HL-60 (cell line): ENCODE measurements at regions not wholly inside any gene's neighbourhood (a gene's known extent, or its start where the extent isn't known, plus 50 kb on each side); places are given as distances from the start of the nearest gene placed in this dataset.
"Not testable (repeated sequence)": the region's sequence is repeated elsewhere in the genome, so short reads cannot be mapped to it uniquely, and the experiment has no call there.

Experiments used
- DNase-seq, 2 experiments: peaks; one replicate each; pipeline ENCODE4 v3.0.0-alpha.2; 2010 to 2020; ENCODE audit warnings: low read depth in 1 of 2, low spot score in 1 of 2
- H3K27ac ChIP-seq: fragments of 250-450 bp; sonication (Bioruptor Pico); replicated peaks from 2 replicates; pipeline ENCODE4 v1.5.1; 2020; ENCODE audit warnings: mild to moderate bottlenecking, moderate library complexity
- H3K27me3 ChIP-seq: fragments of 250-450 bp; sonication (Bioruptor Pico); 2 replicates; pipeline ENCODE4 v1.5.1; 2021; ENCODE audit warnings: mild to moderate bottlenecking, moderate library complexity; ENCODE audit not compliant: insufficient read depth, poor library complexity, severe bottlenecking
- H3K4me3 ChIP-seq: replicated peaks from 2 replicates; pipeline ENCODE4 v1.5.1; 2011; ENCODE audit warnings: mild to moderate bottlenecking, control low read depth, low read length; ENCODE audit not compliant: insufficient read depth

DNA sequence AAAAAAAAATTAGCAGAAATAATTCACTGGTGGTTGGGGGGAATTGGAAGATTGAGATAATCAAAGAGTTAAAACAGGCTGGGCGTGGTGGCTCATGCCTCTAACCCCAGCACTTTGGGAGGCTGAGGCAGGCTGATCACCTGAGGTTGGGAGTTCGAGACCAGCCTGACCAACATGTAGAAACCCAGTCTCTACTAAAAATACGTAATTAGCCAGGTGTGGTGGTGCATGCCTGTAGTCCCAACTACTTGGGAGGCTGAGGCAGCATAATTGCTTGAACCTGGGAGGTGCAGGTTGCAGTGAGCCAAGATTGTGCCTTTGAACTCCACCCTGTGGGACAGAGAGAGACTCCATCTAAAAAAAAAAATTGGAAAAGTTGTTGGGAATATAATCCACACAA, 173.2 kb upstream of the TPTE start:
- not testable (repeated sequence) for DNase-seq, H3K27ac ChIP-seq, H3K27me3 ChIP-seq, H3K4me3 ChIP-seq

GRCh38 chr21:10354851-10355578, 166.4 kb upstream of the TPTE start:
- H3K27me3 ChIP-seq, DNase-seq: not testable (repeated sequence)

GRCh38 chr21:10359120-10359519, 162.3 kb upstream of the TPTE start:
- not testable (repeated sequence) for H3K27ac ChIP-seq, DNase-seq, H3K27me3 ChIP-seq, H3K4me3 ChIP-seq

More at GRCh38 chr21:10354851-10355578, 166.4 kb upstream of the TPTE start:
- H3K4me3 ChIP-seq, H3K27ac ChIP-seq: not testable (repeated sequence)

- DNase-seq, H3K4me3 ChIP-seq, H3K27me3 ChIP-seq, H3K27ac ChIP-seq: not testable (repeated sequence)
Observed at GRCh38 chr21:10359911-10360310, 161.5 kb upstream of the TPTE start.

DNA sequence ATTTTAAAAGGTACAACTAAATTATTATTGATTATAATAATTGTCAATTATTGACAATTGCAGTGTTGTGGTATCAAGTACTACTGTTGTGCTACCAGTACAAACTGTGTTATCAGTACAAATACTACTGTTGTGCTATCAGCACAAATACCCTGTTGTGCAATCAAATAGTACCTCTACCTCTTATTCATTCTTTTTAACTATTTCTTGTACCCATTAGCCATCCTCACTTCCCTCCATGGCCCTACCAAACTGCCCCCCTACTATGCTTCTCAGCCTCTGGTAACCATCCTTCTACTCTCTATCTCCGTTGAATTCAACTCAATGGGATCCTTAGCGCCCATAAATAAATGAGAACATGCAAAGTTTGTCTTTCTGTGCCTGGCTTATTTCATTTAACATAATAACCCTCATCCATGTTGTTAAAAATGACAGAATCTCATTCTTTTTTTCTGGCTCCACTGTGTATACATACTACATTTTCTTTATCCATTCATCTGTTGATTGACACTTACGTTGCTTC, 160.1 kb upstream of the TPTE start:
- not testable (repeated sequence) for H3K27ac ChIP-seq, H3K27me3 ChIP-seq, DNase-seq, H3K4me3 ChIP-seq

DNA sequence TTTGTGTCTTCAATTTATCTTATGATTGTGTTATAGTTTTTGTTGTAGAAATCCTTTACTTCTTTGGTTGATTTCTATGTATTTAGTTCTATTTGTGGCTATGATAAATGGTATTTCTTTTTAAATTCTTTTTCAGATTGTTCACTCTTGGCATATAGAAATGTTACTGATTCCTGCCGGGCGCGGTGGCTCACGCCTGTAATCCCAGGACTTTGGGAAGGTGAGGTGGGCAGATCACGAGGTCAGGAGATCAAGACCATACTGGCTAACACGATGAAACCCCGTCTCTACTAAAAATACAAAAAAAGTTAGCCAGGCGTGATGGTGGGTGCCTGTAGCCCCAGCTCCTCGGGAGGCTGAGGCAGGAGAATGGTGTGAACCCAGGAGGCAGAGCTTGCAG, 158.6 kb upstream of the TPTE start:
- not testable (repeated sequence) for H3K4me3 ChIP-seq, H3K27ac ChIP-seq, H3K27me3 ChIP-seq, DNase-seq

DNA sequence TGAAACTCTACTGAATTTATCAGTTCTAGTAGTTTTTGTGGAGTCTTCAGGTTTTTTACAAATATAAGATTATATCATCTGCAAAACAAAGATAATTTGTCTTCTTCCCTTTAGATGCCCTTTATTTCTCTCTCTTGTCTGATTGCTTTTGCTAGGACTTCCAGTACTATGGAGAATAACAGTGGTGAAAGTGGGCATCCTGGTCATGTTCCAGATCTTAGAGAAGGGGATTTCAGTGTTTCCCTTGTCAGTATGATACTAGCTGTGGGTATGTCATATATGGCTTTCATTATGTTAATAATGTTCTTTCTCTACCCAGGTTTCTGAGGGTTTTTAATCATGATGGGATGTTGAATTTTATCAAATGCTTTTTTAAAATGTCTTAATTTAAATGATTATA, 158.1 kb upstream of the TPTE start:
- not testable (repeated sequence) for H3K4me3 ChIP-seq, DNase-seq, H3K27me3 ChIP-seq, H3K27ac ChIP-seq

DNA sequence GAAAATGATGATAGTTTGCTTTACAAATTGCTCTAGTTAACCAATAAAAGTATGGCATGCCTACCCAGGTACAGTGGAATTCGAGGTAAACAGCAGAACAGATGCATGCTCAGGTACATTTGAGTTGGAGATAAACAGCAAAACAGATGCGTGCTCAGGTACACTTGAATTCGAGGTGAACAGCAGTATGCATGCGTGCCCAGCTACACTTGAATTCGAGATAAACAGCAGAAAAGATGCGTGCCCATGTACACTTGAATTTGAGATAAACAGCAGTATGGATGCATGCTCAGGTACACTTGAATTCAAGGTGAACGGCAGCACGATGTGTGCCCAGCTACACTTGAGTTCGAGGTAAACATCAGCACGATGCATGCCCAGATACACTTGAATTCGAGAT, 155.2 kb upstream of the TPTE start:
- H3K27me3 ChIP-seq, H3K4me3 ChIP-seq, H3K27ac ChIP-seq, DNase-seq: not testable (repeated sequence)

GRCh38 chr21:10367586-10367985, 153.8 kb upstream of the TPTE start:
- H3K4me3 ChIP-seq, H3K27me3 ChIP-seq, H3K27ac ChIP-seq, DNase-seq: not testable (repeated sequence)

- H3K27me3 ChIP-seq, H3K27ac ChIP-seq, H3K4me3 ChIP-seq, DNase-seq: not testable (repeated sequence)
Observed at GRCh38 chr21:10368323-10368798, 153.0 kb upstream of the TPTE start.

DNA sequence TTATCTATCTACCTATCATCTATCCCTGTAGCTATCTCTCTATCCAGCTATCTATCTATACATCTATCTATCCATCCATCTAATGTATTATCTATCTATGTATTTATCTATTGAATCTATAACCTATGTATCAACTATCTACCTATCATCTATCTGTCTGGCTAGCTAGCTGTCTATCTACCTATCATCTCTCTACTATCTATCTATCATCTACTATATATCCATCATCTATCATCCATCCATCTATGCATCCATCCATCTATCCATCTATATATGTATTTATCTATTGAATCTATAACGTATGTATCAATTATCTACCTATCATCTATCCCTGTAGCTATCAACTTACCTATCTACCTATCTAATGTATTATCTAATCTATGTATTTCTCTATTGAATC, 152.1 kb upstream of the TPTE start:
- H3K4me3 ChIP-seq, DNase-seq, H3K27me3 ChIP-seq, H3K27ac ChIP-seq: not testable (repeated sequence)

GRCh38 chr21:10377758-10378157, 143.6 kb upstream of the TPTE start:
- DNase-seq, H3K27me3 ChIP-seq, H3K27ac ChIP-seq, H3K4me3 ChIP-seq: not testable (repeated sequence)

- not testable (repeated sequence) for H3K27me3 ChIP-seq, H3K4me3 ChIP-seq, DNase-seq, H3K27ac ChIP-seq
Observed at GRCh38 chr21:10379816-10380215, 141.6 kb upstream of the TPTE start.

- H3K27ac ChIP-seq, H3K27me3 ChIP-seq, H3K4me3 ChIP-seq, DNase-seq: not testable (repeated sequence)
Observed at GRCh38 chr21:10381687-10382060, 139.7 kb upstream of the TPTE start.

DNA sequence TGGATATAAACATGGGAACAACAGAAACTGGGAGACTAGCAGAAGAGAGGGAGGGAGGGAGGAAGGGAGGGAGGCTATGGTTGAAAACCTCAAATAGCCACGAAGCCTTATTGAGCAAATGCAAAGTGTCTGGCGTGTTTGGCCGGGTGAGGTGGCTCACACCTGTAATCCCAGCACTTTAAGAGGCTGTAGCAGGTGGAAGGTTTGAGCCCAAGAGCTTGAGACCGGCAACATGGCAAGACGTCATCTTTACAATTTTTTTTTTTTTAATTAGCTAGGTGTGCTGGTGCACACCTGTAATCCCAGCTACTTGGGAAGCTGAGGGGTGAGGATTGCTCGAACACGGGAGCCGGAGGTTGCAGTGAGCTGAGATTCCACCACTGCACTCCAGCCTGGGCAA, 139.2 kb upstream of the TPTE start:
- not testable (repeated sequence) for DNase-seq, H3K4me3 ChIP-seq, H3K27me3 ChIP-seq, H3K27ac ChIP-seq
